ENCODE measurements at regions not wholly inside any gene's neighbourhood (a gene's known extent, or its start where the extent isn't known, plus 50 kb on each side); places are given as distances from the start of the nearest gene placed in this dataset.
"Not testable (repeated sequence)": the region's sequence is repeated elsewhere in the genome, so short reads cannot be mapped to it uniquely, and the experiment has no call there.

DNA sequence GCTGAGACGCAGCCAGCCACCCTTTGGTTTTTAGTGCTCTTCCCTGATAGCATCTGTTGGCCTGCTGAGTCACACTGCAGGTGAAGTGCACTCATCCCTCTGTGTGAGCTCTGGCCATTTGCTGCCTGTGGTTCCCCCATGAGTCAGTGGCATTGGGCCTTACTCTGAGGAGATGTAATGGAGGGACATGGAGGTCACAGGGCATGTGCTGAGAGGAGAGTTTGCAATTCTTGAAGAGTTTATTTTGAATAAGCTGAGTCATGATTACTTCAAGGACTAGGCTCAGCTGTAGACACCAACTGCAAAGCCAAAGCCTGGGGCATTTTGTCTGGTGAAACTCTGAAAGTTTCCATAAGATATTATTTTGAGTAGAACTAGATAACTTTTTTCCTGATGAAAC is 200.3 kb downstream of the BCL2L11 start:
- not testable (repeated sequence) for FAIRE-seq

DNA sequence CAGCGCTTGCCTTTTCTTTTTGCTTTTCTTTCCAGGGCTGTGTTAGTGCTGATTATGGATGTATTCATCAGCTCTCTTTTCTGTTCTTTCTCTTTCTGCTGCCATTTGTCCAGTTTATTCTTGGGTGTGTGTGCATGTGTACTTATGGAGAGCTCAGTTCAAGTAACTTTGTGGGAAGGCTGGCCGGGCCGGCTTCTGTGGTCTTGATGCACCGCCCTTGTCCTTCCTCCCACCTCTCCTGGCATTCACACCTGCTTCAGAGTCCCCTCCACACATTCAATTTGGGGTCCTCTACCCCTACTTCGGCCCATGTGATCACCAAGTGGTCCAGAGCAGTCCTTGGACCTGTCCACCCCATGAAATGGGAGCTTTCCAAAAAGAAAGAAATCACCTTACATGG is 202.7 kb downstream of the BCL2L11 start:
- FAIRE-seq, result not testable (repeated sequence)

DNA sequence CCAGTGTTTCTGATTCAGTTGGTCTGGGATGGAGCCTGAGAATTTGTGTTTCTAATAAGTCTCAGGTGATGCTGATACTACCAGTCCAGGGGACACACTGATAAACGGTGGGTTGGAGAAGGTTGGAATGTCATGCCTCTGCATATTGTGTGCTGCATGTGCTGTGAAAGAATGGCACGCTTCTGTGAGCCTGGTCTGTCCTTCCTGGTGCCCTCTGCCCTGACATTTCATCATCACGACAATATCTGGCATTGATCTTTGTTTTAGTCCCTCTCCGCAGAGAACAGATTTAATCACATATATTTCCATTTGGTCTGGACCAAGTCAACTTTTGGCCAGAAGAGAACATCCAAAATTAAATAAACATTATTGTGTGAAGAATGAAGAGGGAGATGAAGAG is 207.0 kb downstream of the BCL2L11 start:
- FAIRE-seq, result not testable (repeated sequence)

DNA sequence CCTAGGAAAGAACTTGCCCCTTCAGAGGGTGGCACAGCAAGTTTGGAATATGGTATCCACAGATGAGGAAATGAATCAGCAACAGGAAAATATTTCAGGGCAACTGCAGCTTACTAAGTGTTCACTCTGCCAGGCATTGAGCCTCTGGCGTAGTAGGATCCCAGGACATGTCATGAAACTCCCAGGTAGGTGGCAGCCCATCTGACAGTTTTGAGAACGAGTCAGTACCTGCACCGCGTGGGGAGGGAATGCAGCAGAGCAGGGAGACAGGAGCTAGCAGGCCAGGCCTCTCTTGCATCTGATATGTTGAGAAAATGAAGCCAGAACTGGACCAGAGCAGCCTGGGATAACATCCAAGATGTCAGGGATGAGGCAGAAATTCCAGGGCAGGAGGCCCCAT is 208.6 kb downstream of the BCL2L11 start:
- FAIRE-seq, result not testable (repeated sequence)

DNA sequence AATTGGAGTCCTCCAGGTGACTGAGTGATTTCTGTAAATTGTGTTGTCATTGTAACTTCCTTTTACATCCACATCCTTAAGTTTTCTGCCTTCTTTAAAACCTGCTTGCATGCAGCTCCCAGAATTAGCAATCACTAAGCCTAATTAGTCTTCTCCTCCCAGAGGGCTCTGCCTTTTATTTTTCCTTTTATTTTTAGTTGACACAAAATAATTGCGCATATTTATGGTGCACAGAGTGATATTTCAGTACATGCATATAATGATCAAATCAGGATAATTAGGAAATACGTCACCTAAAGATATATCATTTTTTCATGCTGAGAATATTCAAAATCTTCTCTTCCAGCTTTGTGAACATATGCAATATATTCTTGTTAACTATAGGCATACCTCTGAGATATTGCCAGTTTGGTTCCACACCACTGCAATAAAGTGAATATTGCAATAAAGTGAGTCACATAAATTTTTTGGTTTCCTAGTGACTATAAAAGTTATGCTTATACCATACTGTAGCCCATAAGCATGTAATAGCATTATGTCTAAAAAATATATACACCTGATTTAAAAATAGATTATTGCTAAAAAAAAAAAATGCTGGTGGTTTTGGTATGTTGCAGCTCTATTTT is 210.5 kb downstream of the BCL2L11 start:
- FAIRE-seq, result not testable (repeated sequence)

DNA sequence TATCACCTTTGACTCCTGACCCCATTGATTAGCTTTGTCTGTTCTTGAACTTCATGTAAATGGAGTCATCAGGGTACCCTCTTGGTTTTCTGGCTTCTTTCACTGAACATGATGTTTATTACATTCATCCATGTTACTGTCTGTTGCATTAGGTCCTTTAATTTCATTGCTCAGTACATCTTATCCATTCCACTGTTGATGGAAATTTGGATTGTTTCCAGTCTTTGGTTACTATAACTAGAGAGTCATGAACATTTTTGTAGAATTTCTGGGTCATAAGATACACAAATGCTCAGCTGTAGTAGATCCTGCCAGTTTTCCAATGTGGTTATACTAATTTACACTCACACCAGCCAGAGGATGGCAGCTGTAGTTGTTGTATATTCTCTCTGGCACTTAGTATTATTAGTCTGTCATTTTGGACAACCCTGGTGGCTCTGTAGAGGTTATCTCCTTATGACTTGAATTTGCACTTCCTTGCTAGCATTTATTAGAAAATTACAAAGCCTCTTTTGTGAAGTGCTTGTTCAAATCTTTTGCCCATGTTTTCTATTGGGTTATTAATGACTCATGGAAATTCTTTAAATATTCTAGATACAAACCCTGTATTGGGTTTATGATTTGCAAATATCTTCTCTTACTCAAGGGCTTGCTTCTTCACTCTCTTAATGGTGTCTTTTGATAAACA is 214.7 kb downstream of the BCL2L11 start:
- not testable (repeated sequence) for FAIRE-seq

DNA sequence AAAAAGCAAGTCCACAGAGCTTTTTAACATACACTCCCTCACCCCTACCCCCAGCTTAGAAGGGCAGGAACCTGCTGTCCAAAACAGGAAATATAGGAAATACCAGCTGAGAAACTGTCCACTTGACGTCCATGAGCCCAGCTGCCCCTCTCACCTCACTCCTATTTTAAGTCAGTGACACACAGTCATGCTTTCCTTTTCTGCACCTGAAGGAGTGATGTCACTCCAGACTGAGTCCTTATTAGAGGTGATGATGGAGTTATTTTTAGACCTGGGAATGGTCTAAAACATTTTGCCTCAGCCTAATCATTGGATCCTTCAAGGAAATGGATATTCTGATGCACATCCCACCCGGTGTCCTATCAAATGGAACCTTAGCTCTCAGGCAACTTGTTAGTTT is 217.8 kb downstream of the BCL2L11 start:
- FAIRE-seq, result not testable (repeated sequence)

DNA sequence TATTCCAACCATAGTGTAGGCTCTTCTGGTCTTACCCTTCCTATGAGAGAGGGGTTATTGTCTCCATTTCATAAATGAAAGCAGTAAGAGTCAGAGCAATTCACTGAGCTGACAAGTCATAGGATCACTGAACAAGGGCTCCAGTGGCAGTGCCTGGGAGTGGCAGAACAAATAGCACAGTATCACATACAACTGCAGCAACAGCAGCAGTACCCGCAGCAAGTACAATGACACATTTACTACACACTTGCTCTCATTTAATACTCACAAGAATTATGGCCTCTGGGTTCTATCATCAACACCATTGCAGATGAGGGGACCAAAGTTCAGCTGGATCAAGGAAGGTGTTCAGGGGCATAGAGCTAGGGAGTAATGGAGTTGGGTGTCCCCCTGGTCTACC is 218.8 kb downstream of the BCL2L11 start:
- FAIRE-seq, result not testable (repeated sequence)

DNA sequence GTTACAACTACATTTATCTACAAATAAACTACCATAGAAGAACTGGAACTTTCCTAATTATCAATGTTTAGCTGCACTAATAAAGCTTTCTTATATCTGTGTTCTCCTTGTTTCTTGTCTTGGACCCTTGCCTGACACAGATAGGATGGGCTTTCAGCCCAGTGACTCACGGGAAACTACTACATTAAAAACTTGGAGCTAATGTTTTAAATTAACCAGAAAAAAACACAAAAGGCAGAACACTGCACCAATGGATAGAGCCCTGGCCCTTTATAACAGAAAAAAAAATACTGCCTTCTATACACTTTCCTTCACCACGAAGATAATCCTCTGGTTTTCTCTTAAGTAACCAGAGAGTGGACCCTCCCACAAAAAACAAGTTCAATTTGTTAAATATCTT is 223.9 kb downstream of the BCL2L11 start:
- FAIRE-seq, result not testable (repeated sequence)

DNA sequence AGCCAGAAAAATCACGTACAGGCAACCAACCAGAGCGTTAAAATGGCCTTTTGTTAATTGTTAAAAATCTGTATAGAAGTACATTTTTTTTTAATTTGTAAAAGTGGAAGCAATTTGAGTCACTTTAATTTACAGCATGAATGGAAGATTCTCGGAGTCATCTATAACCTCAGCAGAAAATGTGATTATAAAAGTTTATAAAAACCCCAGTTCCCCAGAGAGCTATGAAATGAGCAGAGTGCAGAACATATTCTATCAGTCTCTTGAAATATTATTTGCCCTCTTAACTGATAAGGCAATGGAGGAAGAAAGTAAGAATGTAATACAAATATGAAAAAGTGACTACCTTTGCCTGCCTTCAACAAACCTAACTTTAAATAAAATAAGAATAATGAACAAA is 224.7 kb downstream of the BCL2L11 start:
- FAIRE-seq, result not testable (repeated sequence)

DNA sequence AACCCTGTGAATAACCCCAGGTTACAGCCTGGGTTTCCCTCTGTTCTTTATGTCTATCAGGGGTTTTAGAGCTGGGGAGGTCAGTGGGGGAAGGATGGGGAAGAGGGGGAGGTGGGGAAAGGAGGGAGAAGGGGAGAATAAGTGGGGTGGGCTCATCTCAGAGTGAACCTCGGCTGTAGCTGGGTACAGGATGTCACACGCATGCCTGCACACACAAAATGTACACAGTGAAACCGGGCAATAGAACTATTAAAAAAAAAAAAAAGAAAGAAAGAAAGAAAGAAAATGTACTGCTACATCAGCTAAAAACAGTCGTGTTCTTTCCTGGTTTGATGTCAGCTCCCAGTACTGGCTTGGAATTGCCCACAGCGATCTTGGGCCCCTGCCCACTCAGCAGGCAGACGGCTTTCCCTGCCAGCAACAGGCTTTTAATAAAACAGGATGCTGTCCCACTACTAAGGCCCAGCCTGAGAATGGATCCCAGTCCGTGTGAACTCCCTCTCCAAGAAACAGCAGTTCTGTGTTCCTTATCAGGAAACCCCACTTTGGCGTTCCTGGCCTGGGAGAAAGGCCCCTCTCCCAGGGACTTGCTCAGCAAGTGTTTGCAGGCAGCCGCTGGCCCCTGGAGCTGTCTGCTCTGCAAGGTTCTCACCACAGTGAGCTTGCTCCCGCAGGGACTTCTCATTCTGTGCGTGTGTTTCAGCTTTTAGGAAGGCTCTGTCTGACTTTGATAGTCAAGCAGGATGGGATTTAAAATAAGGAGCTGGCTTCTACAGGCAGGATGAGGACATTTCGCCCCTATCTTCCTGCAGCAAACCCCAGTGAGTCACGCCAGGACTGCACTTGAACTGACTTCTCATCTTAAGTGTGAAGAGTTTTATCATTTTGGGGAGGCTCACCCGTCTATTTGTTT is 225.6 kb downstream of the BCL2L11 start:
- not testable (repeated sequence) for FAIRE-seq

DNA sequence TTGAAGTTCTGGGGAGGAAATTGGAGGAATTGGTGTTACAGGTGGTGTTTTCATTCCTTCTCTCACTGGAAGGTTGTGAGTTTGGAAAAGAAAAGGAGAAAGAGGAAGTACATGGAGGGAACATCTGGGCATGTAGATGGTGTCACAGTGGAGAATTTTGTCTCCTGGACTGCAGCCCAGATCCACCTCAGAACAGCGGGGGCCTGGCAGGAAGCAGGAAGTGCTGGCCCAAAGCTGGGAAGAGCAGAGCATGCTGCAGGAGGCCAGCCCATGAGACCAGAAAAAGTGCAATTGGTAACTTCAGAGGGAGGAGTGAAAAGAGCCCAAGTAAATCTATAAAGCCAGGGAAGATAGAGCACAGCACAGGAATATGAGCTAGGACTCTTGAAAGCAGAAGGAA is 227.0 kb downstream of the BCL2L11 start:
- FAIRE-seq, result not testable (repeated sequence)

DNA sequence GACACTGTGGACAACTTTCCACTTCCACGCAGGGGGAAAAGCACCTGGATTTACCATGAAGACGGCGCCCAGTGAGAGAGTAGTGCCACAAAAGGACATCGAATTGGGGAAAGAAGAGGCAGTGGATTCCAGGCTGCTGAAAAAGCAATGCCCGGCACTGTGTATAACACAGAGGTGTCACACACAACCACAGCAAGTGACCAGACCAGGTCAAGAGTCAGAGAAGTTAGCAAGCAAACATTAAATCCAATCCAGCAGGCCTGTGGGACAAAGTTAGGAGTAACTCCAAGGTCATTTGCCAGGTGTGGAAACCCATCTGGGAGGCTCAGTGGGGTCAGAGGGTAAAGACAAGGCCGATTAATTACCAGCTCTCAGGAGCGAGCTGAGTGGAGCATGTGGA is 227.6 kb downstream of the BCL2L11 start:
- FAIRE-seq, result not testable (repeated sequence)

DNA sequence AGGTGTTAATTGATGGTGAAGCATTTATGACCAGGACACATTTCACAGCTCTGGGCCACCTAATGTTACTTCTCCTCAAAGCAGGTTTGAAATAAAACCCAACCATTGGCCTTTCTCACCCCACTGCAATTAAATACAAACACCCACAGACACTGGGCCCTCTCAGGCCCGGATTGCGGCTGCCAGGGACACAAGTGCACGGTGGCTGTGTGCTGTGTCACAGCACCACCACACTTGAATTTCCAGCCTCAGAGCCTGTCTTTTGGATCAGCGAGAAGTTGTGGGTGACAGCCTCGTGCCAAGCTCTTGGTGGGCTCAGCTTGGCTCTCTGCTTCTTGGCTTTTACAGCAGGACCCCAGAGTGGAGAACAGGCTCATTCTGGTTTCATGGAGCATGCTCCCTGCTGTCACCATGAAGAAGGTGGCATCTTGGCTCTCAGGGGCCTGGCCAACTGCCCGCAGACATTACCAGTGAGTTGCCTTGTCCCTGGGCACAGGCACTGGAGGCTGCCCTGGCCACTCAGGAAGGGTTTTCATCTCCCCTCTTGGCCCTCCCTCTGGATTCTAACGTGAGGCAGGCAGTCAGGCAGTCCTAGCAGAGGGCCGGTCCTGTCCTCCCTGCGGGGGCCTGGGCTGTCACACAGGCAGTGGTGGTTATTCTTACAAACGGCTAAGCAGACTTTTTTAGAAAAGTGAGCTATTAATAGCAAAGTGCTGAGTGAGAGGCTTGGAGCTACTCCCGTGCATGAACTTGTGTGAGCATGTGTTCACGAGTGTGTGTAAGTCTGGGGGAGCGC is 234.5 kb downstream of the BCL2L11 start:
- not testable (repeated sequence) for FAIRE-seq

DNA sequence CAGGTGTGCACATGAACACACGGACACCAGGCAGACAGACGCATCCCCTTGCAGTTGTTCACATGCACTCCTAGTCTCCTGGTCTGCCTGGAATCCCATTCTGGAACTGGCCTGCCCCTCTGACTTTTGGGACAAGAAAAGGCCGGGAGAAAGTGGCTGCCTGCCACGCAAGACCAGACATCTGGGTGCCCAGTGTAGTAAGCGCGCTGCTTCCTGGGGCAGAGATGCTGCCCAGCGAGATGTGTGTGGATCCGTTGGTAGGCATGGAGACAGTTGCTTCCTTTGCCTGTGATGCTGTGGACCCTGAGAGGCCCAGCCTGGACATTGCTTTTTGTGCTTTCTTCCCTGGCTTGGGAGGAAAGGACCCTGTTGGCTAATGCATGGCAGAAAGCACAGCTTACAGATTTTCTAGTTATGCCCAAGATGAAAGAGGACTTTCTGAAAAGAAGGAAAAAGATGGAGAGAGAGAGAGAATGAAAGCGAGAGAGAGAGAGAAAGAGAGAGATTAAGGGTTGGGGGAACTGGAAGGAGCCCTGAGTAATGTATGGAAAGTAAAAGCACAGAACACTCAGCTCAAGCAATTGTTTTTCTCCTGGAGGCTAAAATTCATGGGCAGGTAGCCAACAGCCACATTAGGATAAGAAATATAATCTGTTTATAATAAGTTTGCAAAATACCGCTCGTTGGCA is 235.3 kb downstream of the BCL2L11 start:
- not testable (repeated sequence) for FAIRE-seq

DNA sequence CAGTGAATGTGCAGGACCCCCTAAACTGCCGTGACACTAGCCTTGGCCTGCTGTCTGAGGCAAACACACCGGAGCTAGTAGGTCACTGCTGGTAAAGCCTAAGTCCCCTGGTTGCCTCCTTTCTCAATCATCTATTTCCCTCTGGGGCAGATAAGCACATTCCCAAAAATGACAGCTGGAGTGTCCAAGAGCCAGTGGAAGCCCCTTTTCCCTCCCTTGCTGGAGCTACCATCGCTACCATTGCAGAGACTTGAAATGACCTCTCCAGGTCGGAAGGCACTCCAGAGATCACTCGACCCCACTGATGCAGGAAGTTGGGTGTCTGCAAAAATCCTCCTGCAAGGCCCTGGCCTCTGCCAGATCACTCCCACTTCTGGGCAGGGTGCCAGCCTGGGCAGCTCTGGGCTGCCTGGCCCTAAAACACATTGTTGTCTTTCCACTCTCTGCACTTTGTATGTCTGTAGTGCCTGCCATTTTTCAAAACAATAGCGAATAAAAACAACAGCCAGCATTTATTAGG is 235.9 kb downstream of the BCL2L11 start:
- FAIRE-seq, result not testable (repeated sequence)

DNA sequence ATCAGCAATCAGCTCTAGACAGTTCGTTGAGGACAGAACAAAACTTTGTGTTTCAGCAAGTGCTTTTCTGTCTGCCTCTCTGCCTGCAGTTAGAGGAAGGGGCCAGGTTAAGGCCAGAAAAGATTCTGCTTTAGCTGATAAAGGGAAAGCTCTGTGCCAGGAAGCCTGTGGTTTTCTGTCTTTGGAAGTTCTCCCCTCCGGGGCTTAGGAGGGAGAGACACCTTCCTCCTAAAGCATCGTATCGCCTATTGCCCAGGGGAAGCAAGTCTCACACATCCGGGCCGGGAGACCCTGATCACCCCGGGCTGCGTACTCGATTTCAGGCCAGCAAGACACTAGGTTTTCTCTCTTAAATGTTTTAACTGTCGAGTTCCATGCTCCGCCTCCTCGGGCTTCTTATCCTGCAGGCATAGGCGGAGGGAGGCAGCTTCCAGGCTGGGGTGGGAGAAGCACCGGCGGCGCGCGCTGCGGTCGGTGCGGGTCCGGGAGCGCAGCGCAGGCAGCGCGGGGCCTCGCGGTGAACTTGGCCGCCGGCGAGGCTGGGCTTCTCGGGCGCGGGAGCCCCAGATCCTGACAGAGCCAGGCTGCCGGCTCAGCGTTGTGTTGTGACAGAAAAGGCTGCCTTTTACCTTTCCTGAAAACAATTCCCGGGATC is 245.4 kb downstream of the BCL2L11 start:
- not testable (repeated sequence) for FAIRE-seq

DNA sequence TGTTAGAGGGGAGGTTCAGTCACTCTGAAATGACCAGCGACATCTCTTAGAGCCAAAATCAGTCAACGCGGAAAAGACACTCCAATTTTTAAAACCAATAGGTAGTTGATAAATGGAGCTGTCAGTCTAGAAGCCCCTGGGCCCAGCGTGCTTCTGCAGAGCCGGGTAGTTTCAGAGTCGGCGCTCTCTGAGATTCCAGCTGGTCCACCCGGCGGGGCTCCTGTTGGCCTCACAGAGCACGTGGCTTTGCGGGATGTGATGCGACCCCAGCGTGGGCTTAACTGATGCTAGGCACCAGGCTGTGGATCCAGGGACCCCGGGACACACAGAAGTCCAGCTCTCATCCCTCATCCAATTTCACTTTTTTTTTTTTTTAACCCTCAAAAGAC is 245.9 kb downstream of the BCL2L11 start:
- FAIRE-seq, result not testable (repeated sequence)

DNA sequence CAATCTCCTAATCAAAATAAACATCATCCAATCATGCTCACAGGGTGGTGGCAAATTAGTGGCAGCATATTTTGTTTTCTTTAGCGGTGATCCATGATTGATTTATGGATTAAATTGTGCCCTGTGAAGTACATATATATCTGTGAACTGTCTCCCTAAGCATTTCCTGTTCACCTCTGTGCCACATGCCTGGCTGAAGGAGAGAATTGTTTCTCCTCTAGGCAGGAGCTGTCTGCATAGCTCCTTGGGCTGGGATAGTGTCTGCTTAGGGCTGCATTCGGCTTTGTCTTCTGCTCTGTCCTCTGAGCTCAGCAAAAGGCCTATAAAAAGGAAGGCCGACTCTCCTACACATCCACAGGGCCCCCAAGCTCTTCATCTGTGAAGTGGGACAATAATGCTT is 246.4 kb downstream of the BCL2L11 start:
- FAIRE-seq, result not testable (repeated sequence)

DNA sequence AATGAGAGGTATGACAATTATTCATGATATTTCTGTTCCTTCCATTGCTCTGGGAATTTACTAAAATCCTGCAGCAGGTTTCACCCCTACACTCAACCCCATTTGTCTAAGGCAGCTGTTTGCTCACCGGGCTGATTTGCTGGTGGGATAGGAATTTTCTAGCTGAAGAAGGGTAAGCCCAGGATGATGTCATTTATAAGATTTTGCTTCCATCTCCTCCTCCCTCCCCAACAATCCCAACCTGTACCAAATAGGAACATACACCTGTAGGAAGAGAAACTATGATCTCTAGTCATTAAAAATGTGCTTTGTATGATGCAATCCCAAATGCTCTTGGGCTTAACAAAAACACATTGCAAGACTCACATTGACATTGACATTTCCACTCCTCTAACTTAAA is 247.2 kb downstream of the BCL2L11 start:
- not testable (repeated sequence) for FAIRE-seq

DNA sequence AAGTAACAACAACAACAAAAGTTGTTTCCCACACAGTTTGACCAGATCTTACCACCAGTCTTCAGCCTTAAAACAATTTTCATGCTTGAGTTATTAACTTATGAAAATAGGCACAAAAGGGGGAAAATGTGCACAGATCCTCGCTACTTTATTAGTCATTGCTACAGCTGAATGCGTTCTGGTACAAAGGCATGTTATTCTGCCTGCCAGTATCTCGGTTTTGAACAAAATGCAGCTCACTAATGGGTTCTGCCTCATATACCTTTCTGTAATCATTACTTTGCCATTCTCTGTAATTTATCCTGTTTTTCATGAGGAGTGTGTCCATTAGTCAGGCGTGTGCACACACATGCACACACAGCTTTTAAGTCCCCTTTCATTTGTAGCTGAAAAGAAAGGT is 247.6 kb downstream of the BCL2L11 start:
- FAIRE-seq, result not testable (repeated sequence)
